Endothelial cell of umbilical vein (primary cell): ENCODE measurements at regions not wholly inside any gene's neighbourhood (a gene's known extent, or its start where the extent isn't known, plus 50 kb on each side); places are given as distances from the start of the nearest gene placed in this dataset.

Experiments used
- BruUV-seq: library from RNA; stranded (reverse); fragments of 400-500 nt; replicated peaks from 2 replicates; lab custom pipeline; 2021; lab: Mats Ljungman, UMichigan
- CTCF ChIA-PET: fragments of 300-600, 350-600 bp; sonication (Branson Sonifier 250); formaldehyde crosslinking; loops from one replicate; lab custom pipeline; 2021; ENCODE audit warnings: antibody characterized with exemption, inconsistent platforms; lab: Charles Lee
- POLR2A ChIA-PET: fragments of 300-600, 350-600 bp; sonication (Branson Sonifier 250); formaldehyde crosslinking; loops from one replicate; lab custom pipeline; 2021; ENCODE audit warnings: antibody characterized with exemption, inconsistent platforms; lab: Charles Lee
- DNase-seq: peaks from one replicate; pipeline ENCODE4 v3.0.0-alpha.2; 2011; ENCODE audit warnings: low read depth, low spot score
- FAIRE-seq: peaks from 2 replicates; lab custom pipeline; 2011; peaks lifted over from hg19 to GRCh38; lab: Jason Lieb, UNC
- H2AFZ ChIP-seq: 2 replicates; pipeline ENCODE4 v1.6.0; 2012; ENCODE audit warnings: low read depth, low read length, control low read depth, inconsistent platforms
- H3K27ac ChIP-seq: 2 replicates; pipeline ENCODE4 v1.5.1; 2011; ENCODE audit warnings: low read depth, mild to moderate bottlenecking, control low read depth, low read length, moderate library complexity; ENCODE audit not compliant: insufficient read depth
- H3K27me3 ChIP-seq, 2 experiments: 2 replicates each; pipeline versions ENCODE4 v1.6.0 to v1.6.1; 2011; ENCODE audit warnings: low read length in 2 of 2, mixed read lengths in 1 of 2; ENCODE audit not compliant: control insufficient read depth in 2 of 2, insufficient read depth in 2 of 2
- H3K36me3 ChIP-seq, 2 experiments: 2 replicates in 1 of 2; 3 replicates in 1 of 2; pipeline ENCODE4 v1.5.1; 2011; ENCODE audit warnings: low read length in 2 of 2, mild to moderate bottlenecking in 1 of 2, moderate library complexity in 1 of 2; ENCODE audit not compliant: control insufficient read depth in 2 of 2, insufficient read depth in 2 of 2; ENCODE audit errors: extremely low read depth in 1 of 2
- H3K4me1 ChIP-seq: 3 replicates; pipeline ENCODE4 v1.5.1; 2011; ENCODE audit warnings: mild to moderate bottlenecking, low read length; ENCODE audit not compliant: control insufficient read depth, insufficient read depth; ENCODE audit errors: extremely low read depth
- H3K4me2 ChIP-seq: 2 replicates; pipeline ENCODE4 v1.6.1; 2011; ENCODE audit warnings: low read length, control low read depth, mixed read lengths; ENCODE audit not compliant: insufficient read depth
- H3K4me3 ChIP-seq, 3 experiments: fragments of 200-600 bp in 1 of 3; sonication (generic), shearing (Covaris generic) in 1 of 3; replicated peaks in 1 of 3; 2 replicates each; pipeline ENCODE4 v1.5.1; 2011 to 2016; ENCODE audit warnings: control low read depth in 3 of 3, low read length in 3 of 3, mild to moderate bottlenecking in 2 of 3, inconsistent platforms in 1 of 3, low read depth in 1 of 3, moderate library complexity in 1 of 3; ENCODE audit not compliant: insufficient read depth in 1 of 3
- H3K79me2 ChIP-seq: 2 replicates; pipeline ENCODE4 v1.6.0; 2012; ENCODE audit warnings: low read length, inconsistent platforms; ENCODE audit not compliant: control insufficient read depth, insufficient read depth
- H3K9ac ChIP-seq: replicated peaks from 2 replicates; pipeline ENCODE3; 2011; ENCODE audit warnings: low read length, control low read depth; ENCODE audit not compliant: insufficient read depth; ENCODE audit errors: extremely low read depth
- H3K9me1 ChIP-seq: replicated peaks from 3 replicates; pipeline ENCODE4 v1.6.0; 2011; ENCODE audit warnings: mild to moderate bottlenecking, low read length; ENCODE audit not compliant: control insufficient read depth, insufficient read depth; ENCODE audit errors: extremely low read depth
- H3K9me3 ChIP-seq: replicated peaks from 2 replicates; pipeline ENCODE4 v1.5.1; 2012; ENCODE audit warnings: low read length, inconsistent platforms; ENCODE audit not compliant: control insufficient read depth, insufficient read depth
- H4K20me1 ChIP-seq: replicated peaks from 2 replicates; pipeline ENCODE3; 2011; ENCODE audit warnings: mild to moderate bottlenecking, low read length; ENCODE audit not compliant: control insufficient read depth, insufficient read depth; ENCODE audit errors: extremely low read depth
- CTCF ChIP-seq, 2 donors: IDR thresholded peaks; 1 replicate in 1 of 2; 2 replicates in 1 of 2; pipeline ENCODE4 v1.5.1; 2011; ENCODE audit warnings: low read length in 2 of 2, mild to moderate bottlenecking in 2 of 2, moderate library complexity in 2 of 2, control low read depth in 1 of 2, inconsistent platforms in 1 of 2, low read depth in 1 of 2; ENCODE audit not compliant: insufficient read depth in 1 of 2; ENCODE audit errors: extremely low read depth in 1 of 2
- EZH2 ChIP-seq: IDR thresholded peaks from 2 replicates; pipeline ENCODE4 v1.6.1; 2012; ENCODE audit warnings: borderline replicate concordance, low read depth, mild to moderate bottlenecking, moderate library complexity, low read length, inconsistent platforms; ENCODE audit not compliant: severe bottlenecking
- GATA2 ChIP-seq: IDR thresholded peaks from 2 replicates; pipeline ENCODE4 v1.7.0; 2011; ENCODE audit warnings: low read depth, mild to moderate bottlenecking, moderate library complexity, mixed read lengths, low read length; ENCODE audit not compliant: insufficient read length, insufficient read depth
- JUN ChIP-seq: IDR thresholded peaks from 2 replicates; pipeline ENCODE4 v1.6.1; 2011; ENCODE audit warnings: borderline replicate concordance, low read depth; ENCODE audit not compliant: insufficient read length, insufficient read depth
- MAX ChIP-seq: IDR thresholded peaks from 2 replicates; pipeline ENCODE4 v1.6.1; 2011; ENCODE audit not compliant: insufficient read depth, insufficient read length
- POLR2AphosphoS5 ChIP-seq: IDR thresholded peaks from 2 replicates; pipeline ENCODE4 v1.6.1; 2012; ENCODE audit warnings: low read depth, mild to moderate bottlenecking, control low read depth, low read length, moderate library complexity; ENCODE audit not compliant: insufficient read depth
- dilution Hi-C: fragments of 300-500 bp; cut with MboI; formaldehyde crosslinking; loops from one replicate; pipeline ENCODE4 v1.15.0; 2019; ENCODE audit warnings: low sequenced_read_pairs; ENCODE audit not compliant: extremely low pct_ligation_motif_present
- intact Hi-C: fragments of 100-400 bp; cut with micrococcal nuclease; formaldehyde crosslinking; loops from one replicate; pipeline ENCODE4 v1.10.0; 2022

DNA sequence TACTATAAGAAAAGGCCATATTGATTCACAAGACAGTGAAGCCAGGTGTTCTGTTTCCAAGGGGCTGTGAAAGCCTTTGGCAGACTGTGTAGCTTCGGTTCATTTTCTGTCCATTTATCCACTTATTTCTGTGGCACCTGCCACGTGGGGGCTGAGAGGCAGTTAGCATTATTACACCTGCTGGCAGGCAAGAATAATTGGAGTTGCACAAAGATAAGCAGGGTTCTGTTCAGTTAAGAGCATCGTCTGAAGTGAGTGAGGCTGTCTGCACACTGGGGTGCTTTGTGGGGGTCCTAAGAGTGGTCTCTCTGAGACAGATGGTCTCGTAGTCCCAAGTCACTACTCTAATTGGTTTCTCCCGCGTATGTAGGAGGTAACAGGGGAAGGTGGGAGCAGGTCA is 60.6 kb upstream of the CCN6 start:
- TF ChIP-seq POLR2AphosphoS5: no peak
- no peak for TF ChIP-seq MAX
- no peak for TF ChIP-seq GATA2
- TF ChIP-seq JUN: no peak
- TF ChIP-seq EZH2: no peak
- no peak for TF ChIP-seq CTCF (IDR thresholded peaks at IDR 0.05; ENCODE audit: extremely low read depth in 1 of 2, insufficient read depth in 1 of 2, low read depth in 1 of 2, low read length in 2 of 2)
- no peaks in the 10 kb centered on the region for H3K9me3 ChIP-seq
- FAIRE-seq (no peak), DNase-seq (no peak)
- intact Hi-C loops: no loop called here
- peaks cover 14% of the 10 kb centered on the region for H3K4me1 ChIP-seq
- no peaks in the 10 kb centered on the region for H3K27me3 ChIP-seq
- H3K27ac ChIP-seq: no peak overlapping the region
- H3K9ac ChIP-seq: no peak overlapping the region
- H3K79me2 ChIP-seq: no peaks in the 10 kb centered on the region
- H4K20me1 ChIP-seq: no peaks in the 10 kb centered on the region
- no peak overlapping the region for H2AFZ ChIP-seq
- POLR2A ChIA-PET: no interaction called here
- dilution Hi-C loops: no loop called here
- H3K4me2 ChIP-seq: no peak overlapping the region
- H3K4me3 ChIP-seq: no peak overlapping the region
- no peaks in the 10 kb centered on the region for H3K36me3 ChIP-seq
- CTCF ChIA-PET: interaction anchor here (0.9 to 3.7 kb wide), 5 partner anchors 20 to 297 kb away, joined by 3 to 15 read pairs (median 5); no protein-coding TSS in a partner anchor
- BruUV-seq: no TSS peak
- no peaks in the 10 kb centered on the region for H3K9me1 ChIP-seq
